ENCODE measurements at regions not wholly inside any gene's neighbourhood (a gene's known extent, or its start where the extent isn't known, plus 50 kb on each side); places are given as distances from the start of the nearest gene placed in this dataset.

DNA sequence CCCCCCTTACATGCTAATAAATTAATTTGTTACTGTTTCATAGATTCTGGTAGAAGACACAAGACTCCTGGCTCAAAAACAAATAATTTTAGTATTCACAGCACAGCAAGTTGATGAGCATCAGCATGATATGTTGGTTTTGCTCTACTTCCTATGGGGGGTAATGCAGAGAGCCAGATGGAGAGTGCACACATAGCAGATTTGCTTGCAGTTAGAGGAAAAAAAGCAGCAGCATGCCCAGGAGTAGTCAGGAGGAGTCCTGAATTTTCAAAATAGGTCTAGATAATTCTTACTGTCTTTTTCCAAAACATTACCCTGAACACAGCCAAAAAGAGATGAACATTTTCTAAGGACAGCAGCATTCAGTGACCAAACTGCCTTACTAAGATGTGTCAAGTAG lies 261.3 kb downstream of the COX7C start:
- H3K27ac Mint-ChIP-seq: no peak overlapping the region
- ChIA-PET POLR2A (no interaction called here), CTCF (interaction anchor here (2.1 kb wide), 1 partner anchor 10 kb away, joined by 12 read pairs; no protein-coding TSS in a partner anchor)
- H3K4me1 Mint-ChIP-seq (ENCODE audit: low read depth): no peaks in the 10 kb centered on the region
- ATAC-seq: no peak
- no peak for DNase-seq
- no peaks in the 10 kb centered on the region for H3K36me3 Mint-ChIP-seq (ENCODE audit: low read depth)
- intact Hi-C loops (cut with micrococcal nuclease): no loop called here
- H3K27me3 Mint-ChIP-seq: peaks cover 6% of the 10 kb centered on the region
- no peak for TF ChIP-seq CTCF (IDR thresholded peaks at IDR 0.05)
- H3K4me3 Mint-ChIP-seq: no peak overlapping the region
- H3K9me3 Mint-ChIP-seq: no peaks in the 10 kb centered on the region

DNA sequence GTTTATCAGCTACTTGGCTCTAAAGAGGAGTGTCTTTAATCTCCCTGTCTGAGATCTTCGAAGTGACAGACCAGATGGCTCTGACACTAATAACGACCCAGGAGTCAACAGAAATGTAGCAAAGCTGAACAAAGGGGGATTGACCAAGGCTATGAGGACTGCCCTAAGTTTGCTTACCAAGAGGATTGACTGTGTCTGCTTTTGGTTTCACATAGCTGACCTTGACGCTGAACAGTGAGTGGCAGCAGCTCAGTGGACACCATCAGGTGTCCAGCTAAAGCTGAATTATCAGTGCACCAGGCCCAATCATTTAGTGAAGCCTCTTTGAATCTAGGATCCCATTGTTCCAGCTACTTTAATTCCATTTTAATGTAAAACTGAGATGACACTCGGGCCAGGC lies 262.6 kb downstream of the COX7C start:
- ATAC-seq (no peak), DNase-seq (no peak)
- Mint-ChIP-seq H3K4me1 (ENCODE audit: low read depth) (no peaks in the 10 kb centered on the region), H3K4me3 (no peak overlapping the region), H3K27ac (no peak overlapping the region), H3K27me3 (peaks cover 5% of the 10 kb centered on the region), H3K9me3 (no peaks in the 10 kb centered on the region), H3K36me3 (ENCODE audit: low read depth) (no peaks in the 10 kb centered on the region)
- intact Hi-C loops (cut with micrococcal nuclease): loop anchor here (2.0 to 5.0 kb wide), 2 partner anchors 87 to 132 kb away; no protein-coding TSS in a partner anchor
- TF ChIP-seq CTCF (IDR thresholded peaks at IDR 0.05): no peak
- CTCF ChIA-PET: interaction anchor here (0.6 to 2.1 kb wide), 21 partner anchors 9 to 520 kb away, joined by 3 to 45 read pairs (median 3); no protein-coding TSS in a partner anchor
- POLR2A ChIA-PET: interaction anchor here (0.6 kb wide), 1 partner anchor 128 kb away, joined by 5 read pairs; no protein-coding TSS in a partner anchor

DNA sequence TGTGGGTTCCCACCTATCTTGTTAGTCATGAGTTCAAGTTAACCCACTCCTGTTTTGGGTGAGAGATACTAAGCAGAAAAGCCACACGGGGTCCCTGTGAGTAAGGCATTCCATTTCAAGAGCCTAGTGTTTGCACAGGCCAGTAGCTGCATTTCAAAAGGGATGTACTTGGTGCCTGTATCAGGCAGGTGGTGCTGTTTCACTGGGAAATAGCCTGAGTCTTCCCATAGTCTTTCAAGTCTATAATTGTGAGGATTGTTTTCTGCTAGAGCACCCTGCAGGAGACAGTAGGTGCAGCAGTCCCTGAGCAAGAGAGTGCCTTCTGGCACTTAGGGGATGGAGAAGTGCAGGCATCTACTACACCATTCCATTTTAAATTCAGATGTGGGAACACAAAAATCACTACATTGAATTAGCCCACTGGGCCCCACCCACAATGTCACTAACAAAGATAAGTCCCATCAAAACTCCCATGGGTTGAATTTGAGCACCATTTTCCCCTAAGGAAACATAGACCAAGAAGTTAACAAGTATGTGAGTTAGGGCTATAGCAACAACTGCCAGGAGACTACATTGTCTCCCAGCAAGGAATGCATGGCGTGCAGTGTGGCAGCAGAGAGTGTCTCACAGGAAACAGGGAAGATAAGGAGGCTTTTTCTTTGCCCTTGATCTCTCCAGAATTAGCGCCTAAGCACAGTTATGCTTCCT lies 263.2 kb downstream of the COX7C start:
- ChIA-PET POLR2A (no interaction called here), CTCF (interaction anchor here (0.6 to 2.1 kb wide), 22 partner anchors 8 to 519 kb away, joined by 3 to 45 read pairs (median 3); no protein-coding TSS in a partner anchor)

DNA sequence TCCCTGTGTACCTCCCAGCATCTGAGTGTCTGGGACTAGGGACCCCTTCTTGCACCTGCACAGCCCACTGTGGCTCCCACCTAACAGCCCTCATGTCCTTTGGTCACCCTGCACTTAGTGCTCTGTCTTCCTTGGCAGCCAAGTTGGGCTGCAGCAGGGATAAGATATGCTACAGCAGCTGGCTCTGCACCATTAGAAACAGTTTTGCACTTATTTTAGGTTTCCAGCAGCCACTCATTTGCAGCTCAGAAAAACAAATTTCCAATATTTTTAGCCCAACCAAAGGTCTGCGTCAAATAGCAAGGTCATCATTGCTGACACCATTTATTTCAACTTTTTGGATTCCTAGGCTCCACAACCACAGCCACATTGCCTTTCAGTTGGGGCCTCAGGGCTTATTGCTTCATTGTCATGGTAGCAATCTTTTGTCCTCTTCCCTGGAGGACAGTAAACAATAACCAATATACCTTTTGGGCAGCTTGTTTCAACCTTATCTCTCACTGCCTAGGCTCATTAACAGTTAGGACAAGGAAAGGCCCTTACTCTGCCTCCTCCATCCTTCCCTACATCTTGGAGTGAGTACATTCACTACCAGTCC lies 263.9 kb downstream of the COX7C start:
- no peak for TF ChIP-seq CTCF (IDR thresholded peaks at IDR 0.05)
- Mint-ChIP-seq H3K27me3 (peaks cover 4% of the 10 kb centered on the region), H3K4me3 (no peak overlapping the region), H3K27ac (no peak overlapping the region), H3K4me1 (ENCODE audit: low read depth) (no peaks in the 10 kb centered on the region), H3K9me3 (no peaks in the 10 kb centered on the region), H3K36me3 (ENCODE audit: low read depth) (no peaks in the 10 kb centered on the region)
- intact Hi-C loops (cut with micrococcal nuclease): loop anchor here (2.0 to 5.0 kb wide), 2 partner anchors 86 to 131 kb away; no protein-coding TSS in a partner anchor
- ChIA-PET CTCF (interaction anchor here (0.8 to 1.9 kb wide), 2 partner anchors 87 to 130 kb away, joined by 4 to 33 read pairs; no protein-coding TSS in a partner anchor), POLR2A (no interaction called here)
- ATAC-seq (no peak), DNase-seq (no peak)

More for the DNA sequence above, 263.2 kb downstream of the COX7C start:
- ATAC-seq (peak; percentile 99), DNase-seq (peak; percentile 64)
- no peaks in the 10 kb centered on the region for H3K9me3 Mint-ChIP-seq
- H3K4me1 Mint-ChIP-seq (ENCODE audit: low read depth): no peaks in the 10 kb centered on the region
- peak; percentile 66 for TF ChIP-seq CTCF (IDR thresholded peaks at IDR 0.05)
- no peak overlapping the region for H3K27ac Mint-ChIP-seq
- intact Hi-C loops (cut with micrococcal nuclease): loop anchor here (2.0 to 5.0 kb wide), 2 partner anchors 86 to 132 kb away; no protein-coding TSS in a partner anchor
- no peak overlapping the region for H3K4me3 Mint-ChIP-seq
- H3K36me3 Mint-ChIP-seq (ENCODE audit: low read depth): no peaks in the 10 kb centered on the region
- H3K27me3 Mint-ChIP-seq: peaks cover 5% of the 10 kb centered on the region

DNA sequence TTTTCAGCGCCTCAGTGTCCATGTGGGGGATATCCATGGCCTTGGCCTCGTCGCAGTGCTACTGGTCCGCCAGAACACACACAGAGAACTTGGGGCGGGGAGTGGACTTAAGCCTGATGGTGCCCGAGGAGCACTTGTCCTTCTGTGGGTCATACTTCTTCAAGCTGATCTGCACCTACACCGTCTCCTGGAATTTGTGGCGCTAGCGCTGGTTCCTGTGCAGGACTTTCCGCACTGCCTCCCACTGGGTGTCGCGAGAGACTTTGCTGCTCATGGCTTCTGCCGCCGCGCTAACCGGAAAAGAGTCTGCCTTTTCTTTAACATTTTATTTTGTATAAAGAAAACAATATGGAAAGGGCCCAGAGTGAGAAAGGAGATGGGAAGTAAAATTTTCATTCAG lies 266.9 kb downstream of the COX7C start:
- ATAC-seq (no peak), DNase-seq (no peak)
- Mint-ChIP-seq H3K9me3 (no peaks in the 10 kb centered on the region), H3K27ac (no peak overlapping the region), H3K4me3 (no peak overlapping the region), H3K4me1 (ENCODE audit: low read depth) (no peaks in the 10 kb centered on the region), H3K36me3 (ENCODE audit: low read depth) (no peaks in the 10 kb centered on the region), H3K27me3 (peaks cover 4% of the 10 kb centered on the region)
- intact Hi-C loops (cut with micrococcal nuclease): loop anchor here (5.0 kb wide), 1 partner anchor 83 kb away; no protein-coding TSS in a partner anchor
- ChIA-PET CTCF (no interaction called here), POLR2A (no interaction called here)
- TF ChIP-seq CTCF (IDR thresholded peaks at IDR 0.05): no peak
